IMR-90 (cell line): ENCODE measurements at regions not wholly inside any gene's neighbourhood (a gene's known extent, or its start where the extent isn't known, plus 50 kb on each side); places are given as distances from the start of the nearest gene placed in this dataset.
"Not testable (repeated sequence)": the region's sequence is repeated elsewhere in the genome, so short reads cannot be mapped to it uniquely, and the experiment has no call there.

Source experiments
- ATAC-seq: fragments of 200-7000 bp; cut with Tn5 transposase; 2 replicates; pipeline ENCODE4 v1.9.1; 2020; ENCODE audit warnings: low read depth, mild to moderate bottlenecking, moderate library complexity
- BruUV-seq: library from RNA; stranded (reverse); fragments of 400-500 nt; replicated peaks from 2 replicates; lab custom pipeline; 2021; lab: Mats Ljungman, UMichigan
- CTCF ChIA-PET: fragments of 300-600 bp; formaldehyde crosslinking; extraction: SDS; loops from one replicate; lab custom pipeline; 2021; ENCODE audit warnings: antibody characterized with exemption; lab: Yijun Ruan, JAX
- POLR2A ChIA-PET: fragments of 300-600 bp; sonication (Branson Sonifier 250); formaldehyde crosslinking; loops from one replicate; lab custom pipeline; 2022; ENCODE audit warnings: antibody characterized with exemption; ENCODE audit not compliant: unreplicated experiment; lab: Charles Lee
- DNase-seq: peaks from one replicate; pipeline ENCODE4 v3.0.0; 2013
- H2AFZ ChIP-seq: replicated peaks from 2 replicates; pipeline ENCODE3; 2013; ENCODE audit warnings: low read length, mild to moderate bottlenecking; ENCODE audit not compliant: poor library complexity
- H2AK5ac ChIP-seq: 2 replicates; pipeline ENCODE4 v1.6.1; 2013; ENCODE audit warnings: low read depth, low read length, inconsistent platforms
- H2AK9ac ChIP-seq: replicated peaks from 2 replicates; pipeline ENCODE3; 2013; ENCODE audit warnings: mild to moderate bottlenecking, low read depth, low read length, moderate library complexity; ENCODE audit not compliant: poor library complexity
- H2BK120ac ChIP-seq: 2 replicates; pipeline ENCODE4 v1.6.1; 2013; ENCODE audit warnings: low read depth, low read length, inconsistent platforms
- H2BK15ac ChIP-seq: 3 replicates; pipeline ENCODE4 v1.6.1; 2013; ENCODE audit warnings: low read depth, low read length, inconsistent platforms
- H2BK20ac ChIP-seq: 2 replicates; pipeline ENCODE4 v1.6.1; 2013; ENCODE audit warnings: low read depth, mild to moderate bottlenecking, inconsistent platforms, low read length, moderate library complexity
- H2BK5ac ChIP-seq: 2 replicates; pipeline ENCODE4 v1.6.1; 2013; ENCODE audit warnings: mild to moderate bottlenecking, low read depth, low read length, inconsistent platforms; ENCODE audit not compliant: poor library complexity, severe bottlenecking
- H3K14ac ChIP-seq: replicated peaks from 2 replicates; pipeline ENCODE4 v1.6.1; 2013; ENCODE audit warnings: low read depth, low read length, inconsistent platforms
- H3K18ac ChIP-seq: 2 replicates; pipeline ENCODE4 v1.6.1; 2013; ENCODE audit warnings: low read depth, low read length, control low read depth
- H3K23ac ChIP-seq: 2 replicates; pipeline ENCODE4 v1.6.1; 2013; ENCODE audit warnings: low read depth, low read length, inconsistent platforms
- H3K27ac ChIP-seq: 2 replicates; pipeline ENCODE4 v1.5.1; 2013; ENCODE audit warnings: mild to moderate bottlenecking, control low read depth, low read length; ENCODE audit not compliant: insufficient read depth
- H3K27me3 ChIP-seq: 2 replicates; pipeline ENCODE4 v1.6.1; 2013; ENCODE audit warnings: low read length; ENCODE audit not compliant: control insufficient read depth, insufficient read depth
- H3K36me3 ChIP-seq: 2 replicates; pipeline ENCODE4 v1.6.1; 2013; ENCODE audit warnings: low read length, mixed read lengths; ENCODE audit not compliant: control insufficient read depth, insufficient read depth
- H3K4ac ChIP-seq: 2 replicates; pipeline ENCODE4 v1.6.1; 2013; ENCODE audit warnings: low read depth, low read length, inconsistent platforms
- H3K4me1 ChIP-seq: 2 replicates; pipeline ENCODE4 v1.6.1; 2013; ENCODE audit warnings: low read length, mixed read lengths; ENCODE audit not compliant: control insufficient read depth, insufficient read depth
- H3K4me2 ChIP-seq: 2 replicates; pipeline ENCODE4 v1.6.1; 2013; ENCODE audit warnings: low read depth, mild to moderate bottlenecking, control low read depth, low read length, moderate library complexity
- H3K4me3 ChIP-seq: 2 replicates; pipeline ENCODE4 v1.5.1; 2013; ENCODE audit warnings: low read depth, mild to moderate bottlenecking, control low read depth, low read length, moderate library complexity; ENCODE audit not compliant: insufficient read depth
- H3K56ac ChIP-seq: 2 replicates; pipeline ENCODE4 v1.6.1; 2013; ENCODE audit warnings: low read length, inconsistent platforms; ENCODE audit not compliant: insufficient read depth; ENCODE audit errors: extremely low read depth
- H3K79me1 ChIP-seq, 2 experiments: 2 replicates each; pipeline ENCODE4 v1.6.1; 2013; ENCODE audit warnings: low read length in 2 of 2, inconsistent platforms in 1 of 2, low read depth in 1 of 2
- H3K9ac ChIP-seq: 2 replicates; pipeline ENCODE4 v1.6.1; 2013; ENCODE audit warnings: low read depth, low read length, control low read depth
- H3K9me1 ChIP-seq: 2 replicates; pipeline ENCODE4 v1.6.1; 2013; ENCODE audit warnings: low read length, inconsistent platforms; ENCODE audit not compliant: insufficient read depth
- H3K9me3 ChIP-seq: 2 replicates; pipeline ENCODE4 v1.6.1; 2013; ENCODE audit warnings: low read length; ENCODE audit not compliant: control insufficient read depth, insufficient read depth
- H4K20me1 ChIP-seq: 2 replicates; pipeline ENCODE4 v1.6.1; 2013; ENCODE audit warnings: low read length, inconsistent platforms; ENCODE audit not compliant: insufficient read depth
- H4K5ac ChIP-seq: 2 replicates; pipeline ENCODE4 v1.6.1; 2013; ENCODE audit warnings: mild to moderate bottlenecking, low read depth, low read length, control low read depth
- H4K8ac ChIP-seq, 2 experiments: 2 replicates each; pipeline ENCODE4 v1.6.1; 2013; ENCODE audit warnings: low read depth in 2 of 2, low read length in 2 of 2, control low read depth in 1 of 2, inconsistent platforms in 1 of 2
- H4K91ac ChIP-seq: 2 replicates; pipeline ENCODE4 v1.6.1; 2013; ENCODE audit warnings: low read depth, low read length, inconsistent platforms; ENCODE audit not compliant: insufficient read depth
- RFX5 ChIP-seq: IDR thresholded peaks from 2 replicates; pipeline ENCODE4 v1.8.0; 2012; ENCODE audit warnings: low read depth, mild to moderate bottlenecking, low read length, moderate library complexity
- WGBS, 2 experiments: methylation state at CpG; one replicate each; pipeline versions ENCODE4 v1.1.5 to v1.1.7; 2013; ENCODE audit warnings: missing lambda C conversion rate in 2 of 2; ENCODE audit not compliant: insufficient read length in 1 of 2; ENCODE audit errors: extremely low coverage in 2 of 2; 5-methylcytosine and 5-hydroxymethylcytosine counted together
- dilution Hi-C: fragments of 300-500 bp; cut with HindIII; formaldehyde crosslinking; loops from one replicate; pipeline ENCODE4 v1.14.3; 2018; ENCODE audit warnings: low sequenced_read_pairs; ENCODE audit not compliant: unreplicated experiment
- in situ Hi-C: fragments of 300-500 bp; cut with MboI; formaldehyde crosslinking; loops from 3 replicates; pipeline ENCODE4 v1.14.3; 2019; ENCODE audit warnings: low sequenced_read_pairs, inconsistent platforms, mixed read lengths
- intact Hi-C: fragments of 100-400 bp; cut with micrococcal nuclease; formaldehyde crosslinking; loops from 2 replicates; pipeline ENCODE4 v1.10.0; 2022

- Histone ChIP-seq H2AK9ac (no peak overlapping the region), H3K79me1 (no peaks in the 10 kb centered on the region), H4K8ac (no peak overlapping the region), H2BK5ac (no peak overlapping the region), H3K4me3 (no peak overlapping the region), H3K27me3 (no peaks in the 10 kb centered on the region), H3K4me2 (no peak overlapping the region; the same call in 1 of the 2 replicates), H3K14ac (no peak overlapping the region), H4K20me1 (no peaks in the 10 kb centered on the region), H3K4me1 (no peaks in the 10 kb centered on the region), H3K56ac (no peak overlapping the region), H4K91ac (no peak overlapping the region), H3K4ac (no peak overlapping the region), H2BK120ac (no peak overlapping the region), H3K27ac (no peak overlapping the region), H4K5ac (no peak overlapping the region), H3K9me1 (no peaks in the 10 kb centered on the region), H3K23ac (no peak overlapping the region), H2BK20ac (no peak overlapping the region), H3K18ac (no peak overlapping the region), H3K9ac (no peak overlapping the region), H3K36me3 (no peaks in the 10 kb centered on the region), H2AFZ (no peak overlapping the region), H2BK15ac (no peak overlapping the region), H2AK5ac (no peak overlapping the region), H3K9me3 (no peaks in the 10 kb centered on the region)
- intact Hi-C loops (no loop called here), dilution Hi-C loops (no loop called here), in situ Hi-C loops (no loop called here)
- no peak for DNase-seq
- no TSS peak for BruUV-seq
- TF ChIP-seq RFX5: no peak
- ATAC-seq: no peak
- POLR2A ChIA-PET: interaction anchor here (0.5 kb wide), 1 partner anchor 21 kb away, joined by 3 read pairs; no protein-coding TSS in a partner anchor
- CTCF ChIA-PET: no interaction called here
- WGBS, 2 experiments: no CpG with 5 or more reads among the region's 7 CpGs
These were observed 83.8 kb upstream of the VRK1 start for GRCh38 chr14:96713426-96713825.

GRCh38 chr14:96714537-96714936 lies 82.6 kb upstream of the VRK1 start:
- H2BK15ac ChIP-seq, H4K20me1 ChIP-seq, H3K79me1 ChIP-seq, H3K14ac ChIP-seq, H3K9ac ChIP-seq, H3K36me3 ChIP-seq, H3K27me3 ChIP-seq, H2BK5ac ChIP-seq, H3K9me3 ChIP-seq, H2BK120ac ChIP-seq, in situ Hi-C loops, H3K23ac ChIP-seq, H2AK9ac ChIP-seq, H4K8ac ChIP-seq, H3K4me1 ChIP-seq, H2BK20ac ChIP-seq, POLR2A ChIA-PET, ATAC-seq, CTCF ChIA-PET, dilution Hi-C loops, H3K4me2 ChIP-seq, H3K56ac ChIP-seq, H3K4me3 ChIP-seq, BruUV-seq, H2AK5ac ChIP-seq, H2AFZ ChIP-seq, H3K4ac ChIP-seq, H4K91ac ChIP-seq, DNase-seq, H3K27ac ChIP-seq, intact Hi-C loops, H3K18ac ChIP-seq, H4K5ac ChIP-seq, H3K9me1 ChIP-seq: not testable (repeated sequence)
- 63% methylated on average over 5 of the region's 10 CpGs; no CpG with 5 or more reads in 1 of the 2 experiments for WGBS, 2 experiments
